ENCODE measurements at regions not wholly inside any gene's neighbourhood (a gene's known extent, or its start where the extent isn't known, plus 50 kb on each side); places are given as distances from the start of the nearest gene placed in this dataset.
"Not testable (repeated sequence)": the region's sequence is repeated elsewhere in the genome, so short reads cannot be mapped to it uniquely, and the experiment has no call there.

DNA sequence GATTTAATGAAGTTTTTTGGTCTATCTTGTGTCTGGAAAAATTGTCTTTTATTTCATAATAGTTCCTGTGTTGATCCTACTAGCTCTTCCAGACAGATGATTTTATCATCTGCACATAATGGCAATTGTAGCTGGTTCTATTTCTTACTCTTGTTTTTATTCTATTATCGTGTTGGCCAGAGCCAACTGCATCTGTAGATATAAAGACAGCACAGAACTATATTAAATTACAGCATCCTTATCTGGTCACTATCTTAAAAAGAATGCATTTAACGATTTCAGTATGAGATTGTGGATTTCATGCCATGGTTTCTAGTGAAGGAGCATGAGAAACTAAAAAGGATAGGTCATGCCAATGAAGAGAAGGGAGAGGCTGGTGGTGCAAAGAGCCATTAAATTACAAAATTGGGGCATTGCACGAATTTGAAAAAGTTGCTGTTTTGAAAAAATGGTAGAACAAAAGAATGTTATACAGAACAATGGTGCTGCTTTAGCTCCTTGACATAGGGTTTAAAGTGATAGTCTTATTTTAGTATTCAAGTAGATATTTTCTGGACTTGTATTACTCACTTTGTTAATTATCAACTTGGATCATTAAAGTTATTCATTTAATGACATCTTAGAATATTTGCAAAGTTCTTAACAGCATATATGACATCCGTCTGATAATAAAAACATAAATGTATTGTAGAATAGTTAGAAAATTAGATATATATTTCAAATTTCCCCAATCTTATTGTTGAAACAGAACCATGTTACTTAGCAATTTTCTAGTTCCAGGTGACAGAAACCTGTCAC is 1250.3 kb downstream of the REEP3 start:
- no peak overlapping the region for H3K27ac ChIP-seq
- no peak for ATAC-seq
- TF ChIP-seq POLR2A (IDR thresholded peaks at IDR 0.05) = no peak

DNA sequence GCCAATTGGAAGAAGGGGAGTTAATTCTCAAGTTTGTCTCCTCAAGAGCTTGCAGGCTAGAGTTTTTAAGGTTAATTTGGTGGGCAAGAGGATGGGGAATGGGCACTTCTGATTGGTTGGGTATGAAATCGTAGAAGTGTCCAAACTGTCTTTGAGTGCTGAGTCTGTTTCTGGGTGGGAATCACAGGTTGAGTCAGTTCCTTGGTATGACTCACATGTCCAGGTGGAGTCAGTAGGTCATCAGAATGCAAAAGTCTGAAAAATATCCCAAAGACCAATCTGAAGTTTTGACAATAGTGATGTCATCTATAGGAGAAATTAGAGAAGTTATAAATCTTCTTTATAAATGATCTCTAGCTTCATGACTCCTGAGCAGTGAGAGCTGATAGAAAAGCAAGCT is 1252.2 kb downstream of the REEP3 start:
- Histone ChIP-seq H3K4me3 (no peak overlapping the region), H3K27me3 (no peaks in the 10 kb centered on the region), H3K27ac (no peak overlapping the region), H3K4me1 (no peaks in the 10 kb centered on the region), H3K36me3 (replicated peaks in 1 of 2; ENCODE audit: insufficient read depth in 1 of 2, low read depth in 2 of 2) (no peaks in the 10 kb centered on the region), H3K9me3 (no peaks in the 10 kb centered on the region)
- TF ChIP-seq, protein P1, sequence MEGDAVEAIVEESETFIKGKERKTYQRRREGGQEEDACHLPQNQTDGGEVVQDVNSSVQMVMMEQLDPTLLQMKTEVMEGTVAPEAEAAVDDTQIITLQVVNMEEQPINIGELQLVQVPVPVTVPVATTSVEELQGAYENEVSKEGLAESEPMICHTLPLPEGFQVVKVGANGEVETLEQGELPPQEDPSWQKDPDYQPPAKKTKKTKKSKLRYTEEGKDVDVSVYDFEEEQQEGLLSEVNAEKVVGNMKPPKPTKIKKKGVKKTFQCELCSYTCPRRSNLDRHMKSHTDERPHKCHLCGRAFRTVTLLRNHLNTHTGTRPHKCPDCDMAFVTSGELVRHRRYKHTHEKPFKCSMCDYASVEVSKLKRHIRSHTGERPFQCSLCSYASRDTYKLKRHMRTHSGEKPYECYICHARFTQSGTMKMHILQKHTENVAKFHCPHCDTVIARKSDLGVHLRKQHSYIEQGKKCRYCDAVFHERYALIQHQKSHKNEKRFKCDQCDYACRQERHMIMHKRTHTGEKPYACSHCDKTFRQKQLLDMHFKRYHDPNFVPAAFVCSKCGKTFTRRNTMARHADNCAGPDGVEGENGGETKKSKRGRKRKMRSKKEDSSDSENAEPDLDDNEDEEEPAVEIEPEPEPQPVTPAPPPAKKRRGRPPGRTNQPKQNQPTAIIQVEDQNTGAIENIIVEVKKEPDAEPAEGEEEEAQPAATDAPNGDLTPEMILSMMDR (IDR thresholded peaks at IDR 0.05) = no peak
- no peak for TF ChIP-seq POLR2A (IDR thresholded peaks at IDR 0.05)
- 79 to 83% methylated on average over 1 of the region's 1 CpG for WGBS, 2 donors
- DNase-seq = no peak
- no peak for ATAC-seq
- intact Hi-C loops (cut with DNase I) = no loop called here

More for the DNA sequence above, 1250.3 kb downstream of the REEP3 start:
- DNase-seq = no peak
- no peak overlapping the region for H3K4me3 ChIP-seq
- no peaks in the 10 kb centered on the region for H3K9me3 ChIP-seq
- H3K4me1 ChIP-seq = no peaks in the 10 kb centered on the region
- intact Hi-C loops (cut with DNase I) = no loop called here
- no peaks in the 10 kb centered on the region for H3K27me3 ChIP-seq
- no peaks in the 10 kb centered on the region for H3K36me3 ChIP-seq (replicated peaks in 1 of 2; ENCODE audit: insufficient read depth in 1 of 2, low read depth in 2 of 2)
- 57 to 67% methylated on average over 4 of the region's 4 CpGs for WGBS, 2 donors

DNA sequence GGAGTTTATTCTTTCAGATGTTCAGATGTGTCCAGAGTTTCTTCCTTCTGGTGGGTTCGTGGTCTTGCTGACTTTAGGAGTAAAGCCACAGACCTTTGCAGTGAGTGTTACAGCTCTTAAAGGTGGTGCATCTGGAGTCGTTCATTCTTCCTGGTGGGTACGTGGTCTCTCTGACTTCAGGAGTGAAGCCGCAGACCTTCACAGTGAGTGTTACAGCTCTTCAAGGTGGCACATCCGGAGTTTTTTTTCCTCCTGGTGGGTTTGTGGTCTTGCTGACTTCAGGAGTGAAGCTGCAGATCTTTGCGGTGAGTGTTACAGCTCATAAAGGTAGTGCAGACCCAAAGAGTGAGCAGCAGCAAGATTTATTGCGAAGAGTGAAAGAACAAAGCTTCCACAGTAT is 1263.2 kb downstream of the REEP3 start:
- intact Hi-C loops (cut with DNase I); H3K4me3 ChIP-seq; H3K4me1 ChIP-seq; H3K27ac ChIP-seq; H3K36me3 ChIP-seq (replicated peaks in 1 of 2; ENCODE audit: insufficient read depth in 1 of 2, low read depth in 2 of 2); DNase-seq; ATAC-seq; H3K9me3 ChIP-seq; H3K27me3 ChIP-seq: not testable (repeated sequence)
- WGBS, 2 donors = 79 to 82% methylated on average over 7 of the region's 7 CpGs

DNA sequence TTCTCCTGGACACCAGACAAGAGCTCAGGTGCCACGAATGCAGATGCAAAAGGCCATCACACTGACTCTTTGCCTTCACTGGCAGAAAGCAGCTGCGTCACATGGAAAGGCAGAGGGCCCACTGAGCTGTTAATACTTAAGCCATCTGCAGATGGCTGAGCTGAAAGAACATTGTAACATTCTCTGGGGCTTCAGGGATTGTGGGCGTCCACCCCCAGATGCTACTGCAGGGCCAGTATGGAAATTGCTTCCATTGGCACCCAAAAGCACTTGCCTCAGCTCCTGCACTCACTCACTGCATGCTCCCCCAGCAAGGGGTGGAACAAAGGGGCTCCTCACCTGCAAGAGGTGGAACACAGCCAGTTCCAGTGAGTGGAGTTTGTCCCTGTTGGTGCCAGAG is 1264.6 kb downstream of the REEP3 start:
- H3K9me3 ChIP-seq = no peaks in the 10 kb centered on the region
- H3K36me3 ChIP-seq (replicated peaks in 1 of 2; ENCODE audit: insufficient read depth in 1 of 2, low read depth in 2 of 2) = no peaks in the 10 kb centered on the region
- no peak overlapping the region for H3K4me3 ChIP-seq
- no peak overlapping the region for H3K27ac ChIP-seq
- H3K27me3 ChIP-seq = no peaks in the 10 kb centered on the region
- no peaks in the 10 kb centered on the region for H3K4me1 ChIP-seq
- DNase-seq (no peak), ATAC-seq (no peak)
- TF ChIP-seq POLR2A (IDR thresholded peaks at IDR 0.05) = no peak
- TF ChIP-seq, protein P1 (IDR thresholded peaks at IDR 0.05) = no peak
- 57 to 75% methylated on average over 3 of the region's 3 CpGs for WGBS, 2 donors
- intact Hi-C loops (cut with DNase I) = no loop called here

DNA sequence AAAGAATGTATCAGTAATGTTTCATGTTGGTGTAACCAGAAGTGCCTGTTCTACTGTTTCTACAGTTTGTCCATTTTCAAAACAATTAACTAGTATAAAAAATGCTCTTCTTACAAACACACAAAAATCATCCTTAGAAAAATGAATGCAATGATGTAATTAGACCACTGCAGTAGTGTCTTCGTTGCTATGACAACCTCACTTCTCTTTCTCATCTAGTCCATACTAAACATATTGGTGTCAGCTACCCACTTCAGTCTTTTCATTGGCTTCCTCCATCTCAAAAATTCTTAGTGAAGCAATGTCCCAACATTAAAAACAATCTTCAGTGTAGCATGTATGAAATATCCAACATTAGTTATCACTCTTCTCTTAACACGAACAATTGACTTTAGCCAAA is 1265.8 kb downstream of the REEP3 start:
- intact Hi-C loops (cut with DNase I) = no loop called here
- Histone ChIP-seq H3K4me1 (no peaks in the 10 kb centered on the region), H3K27me3 (no peaks in the 10 kb centered on the region), H3K36me3 (replicated peaks in 1 of 2; ENCODE audit: insufficient read depth in 1 of 2, low read depth in 2 of 2) (no peaks in the 10 kb centered on the region), H3K4me3 (no peak overlapping the region), H3K9me3 (no peaks in the 10 kb centered on the region), H3K27ac (no peak overlapping the region)
- WGBS, 2 donors = 60 to 66% methylated on average over 2 of the region's 2 CpGs
- no peak for TF ChIP-seq POLR2A (IDR thresholded peaks at IDR 0.05)
- TF ChIP-seq, protein P1 (IDR thresholded peaks at IDR 0.05) = no peak
- DNase-seq (no peak), ATAC-seq (no peak)

DNA sequence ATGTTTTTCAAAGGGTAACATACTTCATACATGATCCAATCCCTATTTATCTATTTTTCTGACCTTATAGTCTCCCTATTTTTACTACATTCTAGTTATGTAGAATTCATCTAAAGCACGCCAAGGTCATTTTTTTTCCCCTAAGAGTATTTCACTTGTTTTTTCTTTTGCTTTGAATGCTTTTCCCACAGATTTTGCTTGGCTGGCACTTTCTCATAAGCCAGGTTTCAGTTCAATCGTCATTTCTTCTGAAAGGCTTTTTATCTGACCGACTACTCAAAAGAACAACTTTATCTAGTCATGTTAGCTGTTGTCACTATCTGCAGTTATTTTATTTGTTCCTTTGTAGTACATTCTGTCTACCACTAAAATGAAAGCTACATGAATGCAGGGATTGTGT is 1274.6 kb downstream of the REEP3 start:
- H3K4me1 ChIP-seq = no peaks in the 10 kb centered on the region
- no peak overlapping the region for H3K4me3 ChIP-seq
- WGBS, 2 donors = 38 to 47% methylated on average over 3 of the region's 3 CpGs
- H3K27me3 ChIP-seq = no peaks in the 10 kb centered on the region
- TF ChIP-seq, protein P1 (IDR thresholded peaks at IDR 0.05) = no peak
- no peak for TF ChIP-seq POLR2A (IDR thresholded peaks at IDR 0.05)
- ATAC-seq (no peak), DNase-seq (no peak)
- H3K36me3 ChIP-seq (replicated peaks in 1 of 2; ENCODE audit: insufficient read depth in 1 of 2, low read depth in 2 of 2) = no peaks in the 10 kb centered on the region
- intact Hi-C loops (cut with DNase I) = no loop called here
- no peaks in the 10 kb centered on the region for H3K9me3 ChIP-seq
- H3K27ac ChIP-seq = no peak overlapping the region

All from body of pancreas (tissue), 4 donors.